Panc1 (cell line): ENCODE measurements at regions not wholly inside any gene's neighbourhood (a gene's known extent, or its start where the extent isn't known, plus 50 kb on each side); places are given as distances from the start of the nearest gene placed in this dataset.

Experiments used
- ATAC-seq: fragments of 200-7000 bp; cut with Tn5 transposase; 2 replicates; pipeline ENCODE4 v1.9.1; 2020; ENCODE audit warnings: mild to moderate bottlenecking, moderate library complexity
- BruUV-seq: library from RNA; stranded (reverse); fragments of 400-500 nt; replicated peaks from 2 replicates; lab custom pipeline; 2021; lab: Mats Ljungman, UMichigan
- CTCF ChIA-PET: fragments of 300-600 bp; sonication (Branson Sonifier 250); formaldehyde crosslinking; loops from one replicate; lab custom pipeline; 2022; ENCODE audit warnings: antibody characterized with exemption; lab: Charles Lee
- POLR2A ChIA-PET: fragments of 300-600 bp; sonication (Branson Sonifier 250); formaldehyde crosslinking; loops from one replicate; lab custom pipeline; 2022; ENCODE audit warnings: antibody characterized with exemption; lab: Charles Lee
- DNase-seq: peaks from one replicate; pipeline ENCODE4 v3.0.0-alpha.2; 2010; ENCODE audit warnings: low read depth, low spot score
- H3K27ac ChIP-seq: 2 replicates; pipeline ENCODE4 v1.5.1; 2011; ENCODE audit warnings: mild to moderate bottlenecking, low read length, inconsistent platforms
- H3K27me3 ChIP-seq: fragments of 200-500 bp; sonication (Bioruptor generic); 2 replicates; pipeline ENCODE4 v1.6.0; 2014; ENCODE audit warnings: low read length, inconsistent platforms; ENCODE audit not compliant: control insufficient read depth, insufficient read depth
- H3K36me3 ChIP-seq: fragments of 200-500 bp; sonication (Bioruptor generic); 2 replicates; pipeline ENCODE4 v1.5.1; 2014; ENCODE audit warnings: inconsistent platforms, mild to moderate bottlenecking, low read length, moderate library complexity; ENCODE audit not compliant: control insufficient read depth, insufficient read depth
- H3K4me1 ChIP-seq: 2 replicates; pipeline ENCODE4 v1.5.1; 2011; ENCODE audit warnings: inconsistent platforms, mild to moderate bottlenecking, low read length, moderate library complexity; ENCODE audit not compliant: control insufficient read depth, insufficient read depth
- H3K4me3 ChIP-seq, 2 experiments: 2 replicates each; pipeline ENCODE4 v1.5.1; 2011 to 2012; ENCODE audit warnings: low read depth in 2 of 2, low read length in 2 of 2, mild to moderate bottlenecking in 2 of 2, inconsistent platforms in 1 of 2, moderate library complexity in 1 of 2
- H3K9me3 ChIP-seq: fragments of 200-500 bp; sonication (Bioruptor generic); 2 replicates; pipeline ENCODE4 v1.5.1; 2014; ENCODE audit warnings: low read depth, mild to moderate bottlenecking, inconsistent platforms, low read length, moderate library complexity; ENCODE audit not compliant: control insufficient read depth, insufficient read depth
- POLR2AphosphoS5 ChIP-seq: IDR thresholded peaks from 2 replicates; pipeline ENCODE4 v1.6.1; 2012; ENCODE audit warnings: mild to moderate bottlenecking, low read depth, low read length, moderate library complexity
- SIN3A ChIP-seq: IDR thresholded peaks from 2 replicates; pipeline ENCODE4 v1.6.1; 2012; ENCODE audit warnings: low read depth, mild to moderate bottlenecking, low read length, moderate library complexity, borderline replicate concordance; ENCODE audit not compliant: insufficient read depth
- TCF7L2 ChIP-seq: IDR thresholded peaks from 2 replicates; pipeline ENCODE4 v1.6.1; 2011; ENCODE audit warnings: mild to moderate bottlenecking, low read depth, low read length, inconsistent platforms
- in situ Hi-C: cut with HindIII; loops from 2 replicates; pipeline ENCODE4 v1.10.0; 2016; ENCODE audit warnings: low sequenced_read_pairs, low pct_unique_long_range_greater_than_20kb
- intact Hi-C: fragments of 100-400 bp; cut with micrococcal nuclease; formaldehyde crosslinking; loops from one replicate; pipeline ENCODE4 v1.10.0; 2022; ENCODE audit not compliant: unreplicated experiment
- TF ChIP-seq, protein P1 (sequence below): fragments of 450-650 bp; IDR thresholded peaks from 2 replicates; pipeline ENCODE4 v1.5.1; 2017; ENCODE audit warnings: mild to moderate bottlenecking
- TF ChIP-seq, protein P2 (sequence below), 2 experiments: IDR thresholded peaks; 2 replicates each; pipeline ENCODE4 v1.6.1; 2011 to 2012; ENCODE audit warnings: low read depth in 2 of 2, control low read depth in 1 of 2, low read length in 1 of 2, mild to moderate bottlenecking in 1 of 2, moderate library complexity in 1 of 2; ENCODE audit not compliant: insufficient read depth in 1 of 2

DNA sequence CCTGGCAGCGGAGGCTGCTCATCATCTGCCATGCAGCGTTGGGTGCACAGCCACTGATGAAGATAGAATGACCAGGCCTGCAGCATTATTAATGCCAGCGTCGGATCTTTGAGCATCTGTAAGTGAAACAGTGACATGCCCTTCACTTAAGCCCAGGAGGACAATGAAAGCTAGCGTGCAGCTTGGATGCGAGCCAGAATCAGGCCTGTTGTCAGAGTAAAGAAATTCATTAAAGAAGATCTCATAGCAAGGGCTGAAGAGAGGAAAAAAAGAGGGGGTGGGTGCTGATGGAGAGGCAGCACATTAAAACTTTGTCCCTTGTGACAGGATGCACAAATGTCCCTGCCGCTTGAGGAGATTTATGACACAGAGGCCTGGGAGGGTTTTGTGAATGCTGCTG lies 186.1 kb upstream of the MAST4 start:
- ChIA-PET CTCF (no interaction called here), POLR2A (no interaction called here)
- no peak overlapping the region for H3K27ac ChIP-seq
- H3K4me3 ChIP-seq, result no peak overlapping the region
- in situ Hi-C loops, result no loop called here
- intact Hi-C loops, result no loop called here
- no peaks in the 10 kb centered on the region for H3K36me3 ChIP-seq
- DNase-seq (no peak), ATAC-seq (no peak)
- H3K4me1 ChIP-seq, result no peaks in the 10 kb centered on the region
- no peaks in the 10 kb centered on the region for H3K27me3 ChIP-seq
- H3K9me3 ChIP-seq, result no peaks in the 10 kb centered on the region
- BruUV-seq, result no TSS peak
- TF ChIP-seq, protein P1, sequence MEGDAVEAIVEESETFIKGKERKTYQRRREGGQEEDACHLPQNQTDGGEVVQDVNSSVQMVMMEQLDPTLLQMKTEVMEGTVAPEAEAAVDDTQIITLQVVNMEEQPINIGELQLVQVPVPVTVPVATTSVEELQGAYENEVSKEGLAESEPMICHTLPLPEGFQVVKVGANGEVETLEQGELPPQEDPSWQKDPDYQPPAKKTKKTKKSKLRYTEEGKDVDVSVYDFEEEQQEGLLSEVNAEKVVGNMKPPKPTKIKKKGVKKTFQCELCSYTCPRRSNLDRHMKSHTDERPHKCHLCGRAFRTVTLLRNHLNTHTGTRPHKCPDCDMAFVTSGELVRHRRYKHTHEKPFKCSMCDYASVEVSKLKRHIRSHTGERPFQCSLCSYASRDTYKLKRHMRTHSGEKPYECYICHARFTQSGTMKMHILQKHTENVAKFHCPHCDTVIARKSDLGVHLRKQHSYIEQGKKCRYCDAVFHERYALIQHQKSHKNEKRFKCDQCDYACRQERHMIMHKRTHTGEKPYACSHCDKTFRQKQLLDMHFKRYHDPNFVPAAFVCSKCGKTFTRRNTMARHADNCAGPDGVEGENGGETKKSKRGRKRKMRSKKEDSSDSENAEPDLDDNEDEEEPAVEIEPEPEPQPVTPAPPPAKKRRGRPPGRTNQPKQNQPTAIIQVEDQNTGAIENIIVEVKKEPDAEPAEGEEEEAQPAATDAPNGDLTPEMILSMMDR, result no peak
- no peak for TF ChIP-seq POLR2AphosphoS5

- H3K27ac ChIP-seq, result no peak overlapping the region
- BruUV-seq, result no TSS peak
- H3K27me3 ChIP-seq, result no peaks in the 10 kb centered on the region
- no peaks in the 10 kb centered on the region for H3K4me1 ChIP-seq
- ChIA-PET POLR2A (no interaction called here), CTCF (no interaction called here)
- ATAC-seq, result no peak
- no peak overlapping the region for H3K4me3 ChIP-seq
- no peak for DNase-seq
- H3K9me3 ChIP-seq, result no peaks in the 10 kb centered on the region
- H3K36me3 ChIP-seq, result no peaks in the 10 kb centered on the region
- in situ Hi-C loops (no loop called here), intact Hi-C loops (no loop called here)
- TF ChIP-seq TCF7L2, result no peak
- TF ChIP-seq, protein P2, sequence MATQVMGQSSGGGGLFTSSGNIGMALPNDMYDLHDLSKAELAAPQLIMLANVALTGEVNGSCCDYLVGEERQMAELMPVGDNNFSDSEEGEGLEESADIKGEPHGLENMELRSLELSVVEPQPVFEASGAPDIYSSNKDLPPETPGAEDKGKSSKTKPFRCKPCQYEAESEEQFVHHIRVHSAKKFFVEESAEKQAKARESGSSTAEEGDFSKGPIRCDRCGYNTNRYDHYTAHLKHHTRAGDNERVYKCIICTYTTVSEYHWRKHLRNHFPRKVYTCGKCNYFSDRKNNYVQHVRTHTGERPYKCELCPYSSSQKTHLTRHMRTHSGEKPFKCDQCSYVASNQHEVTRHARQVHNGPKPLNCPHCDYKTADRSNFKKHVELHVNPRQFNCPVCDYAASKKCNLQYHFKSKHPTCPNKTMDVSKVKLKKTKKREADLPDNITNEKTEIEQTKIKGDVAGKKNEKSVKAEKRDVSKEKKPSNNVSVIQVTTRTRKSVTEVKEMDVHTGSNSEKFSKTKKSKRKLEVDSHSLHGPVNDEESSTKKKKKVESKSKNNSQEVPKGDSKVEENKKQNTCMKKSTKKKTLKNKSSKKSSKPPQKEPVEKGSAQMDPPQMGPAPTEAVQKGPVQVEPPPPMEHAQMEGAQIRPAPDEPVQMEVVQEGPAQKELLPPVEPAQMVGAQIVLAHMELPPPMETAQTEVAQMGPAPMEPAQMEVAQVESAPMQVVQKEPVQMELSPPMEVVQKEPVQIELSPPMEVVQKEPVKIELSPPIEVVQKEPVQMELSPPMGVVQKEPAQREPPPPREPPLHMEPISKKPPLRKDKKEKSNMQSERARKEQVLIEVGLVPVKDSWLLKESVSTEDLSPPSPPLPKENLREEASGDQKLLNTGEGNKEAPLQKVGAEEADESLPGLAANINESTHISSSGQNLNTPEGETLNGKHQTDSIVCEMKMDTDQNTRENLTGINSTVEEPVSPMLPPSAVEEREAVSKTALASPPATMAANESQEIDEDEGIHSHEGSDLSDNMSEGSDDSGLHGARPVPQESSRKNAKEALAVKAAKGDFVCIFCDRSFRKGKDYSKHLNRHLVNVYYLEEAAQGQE (IDR thresholded peaks at IDR 0.05; ENCODE audit: insufficient read depth in 1 of 2, low read depth in 2 of 2, low read length in 1 of 2), result no peak
- TF ChIP-seq, protein P1, result no peak
- TF ChIP-seq POLR2AphosphoS5, result no peak
- TF ChIP-seq SIN3A, result no peak
Observed at GRCh38 chr5:66411701-66412100, 184.5 kb upstream of the MAST4 start.
